ENCODE measurements at regions not wholly inside any gene's neighbourhood (a gene's known extent, or its start where the extent isn't known, plus 50 kb on each side); places are given as distances from the start of the nearest gene placed in this dataset.
"Not testable (repeated sequence)": the region's sequence is repeated elsewhere in the genome, so short reads cannot be mapped to it uniquely, and the experiment has no call there.

- DNase-seq, result no peak
Observed at GRCh38 chrX:39779952-39780783, 317.6 kb downstream of the BCOR start.

GRCh38 chrX:39782276-39782675 is 315.5 kb downstream of the BCOR start:
- DNase-seq, result no peak

GRCh38 chrX:39787999-39788398 is 309.8 kb downstream of the BCOR start:
- no peak for DNase-seq

GRCh38 chrX:39788521-39788920 is 309.2 kb downstream of the BCOR start:
- DNase-seq, result no peak

GRCh38 chrX:39791691-39792090 is 306.1 kb downstream of the BCOR start:
- DNase-seq, result no peak

- peak; percentile 57 for DNase-seq
Observed at GRCh38 chrX:39795605-39796004, 302.2 kb downstream of the BCOR start.

- DNase-seq, result no peak
Observed at GRCh38 chrX:39796856-39797255, 300.9 kb downstream of the BCOR start.

- DNase-seq, result not testable (repeated sequence)
Observed at GRCh38 chrX:39798488-39798887, 299.3 kb downstream of the BCOR start.

- no peak for DNase-seq
Observed at GRCh38 chrX:39802354-39802753, 295.4 kb downstream of the BCOR start.

- DNase-seq, result no peak
Observed at GRCh38 chrX:39802908-39803307, 294.9 kb downstream of the BCOR start.

GRCh38 chrX:39805022-39805421 is 292.7 kb downstream of the BCOR start:
- DNase-seq, result no peak

GRCh38 chrX:39805825-39806224 is 291.9 kb downstream of the BCOR start:
- no peak for DNase-seq

- no peak for DNase-seq
Observed at GRCh38 chrX:39808471-39808917, 289.3 kb downstream of the BCOR start.

- no peak for DNase-seq
Observed at GRCh38 chrX:39809331-39809730, 288.4 kb downstream of the BCOR start.

GRCh38 chrX:39810901-39811300 is 286.9 kb downstream of the BCOR start:
- DNase-seq, result no peak

- DNase-seq, result no peak
Observed at GRCh38 chrX:39811376-39811775, 286.4 kb downstream of the BCOR start.

GRCh38 chrX:39813631-39814277 is 284.0 kb downstream of the BCOR start:
- peak; percentile 84 for DNase-seq

GRCh38 chrX:39814391-39814790 is 283.4 kb downstream of the BCOR start:
- DNase-seq, result peak; percentile 37

GRCh38 chrX:39815631-39816030 is 282.1 kb downstream of the BCOR start:
- no peak for DNase-seq

- DNase-seq, result no peak
Observed at GRCh38 chrX:39816871-39817731, 280.7 kb downstream of the BCOR start.

GRCh38 chrX:39817754-39818470 is 279.8 kb downstream of the BCOR start:
- no peak for DNase-seq

GRCh38 chrX:39818750-39819149 is 279.0 kb downstream of the BCOR start:
- DNase-seq, result no peak

All from NCI-H524 treated with DMSO at 0.1 percent for 48 hours (cell line).